Type B pancreatic cell (in vitro differentiated cells): ENCODE measurements at regions not wholly inside any gene's neighbourhood (a gene's known extent, or its start where the extent isn't known, plus 50 kb on each side); places are given as distances from the start of the nearest gene placed in this dataset.

Experiments
- DNase-seq: peaks from one replicate; pipeline ENCODE4 v3.0.0; 2021; ENCODE audit warnings: mixed read lengths; ENCODE audit not compliant: unreplicated experiment; ENCODE audit errors: extremely low spot score
- H3K27ac Mint-ChIP-seq: 2 replicates; pipeline ENCODE4 v1.8.0; 2021; ENCODE audit warnings: mild to moderate bottlenecking, mixed read lengths
- H3K27me3 Mint-ChIP-seq: 2 replicates; pipeline ENCODE4 v1.8.0; 2021; ENCODE audit warnings: mixed read lengths
- H3K36me3 Mint-ChIP-seq: 2 replicates; pipeline ENCODE4 v1.8.0; 2021; ENCODE audit warnings: mixed read lengths
- H3K4me1 Mint-ChIP-seq: one replicate; pipeline ENCODE4 v1.8.0; 2021; ENCODE audit warnings: mixed read lengths; ENCODE audit not compliant: unreplicated experiment
- H3K4me3 Mint-ChIP-seq: 2 replicates; pipeline ENCODE4 v1.8.0; 2021; ENCODE audit warnings: mild to moderate bottlenecking, mixed read lengths
- H3K9me3 Mint-ChIP-seq: 2 replicates; pipeline ENCODE4 v1.8.0; 2021; ENCODE audit warnings: mixed read lengths
- CTCF ChIP-seq: fragments of 200-600 bp; sonication (generic); conservative IDR thresholded peaks from 2 replicates; pipeline ENCODE4 v1.5.0; 2021; ENCODE audit warnings: antibody characterized with exemption, mild to moderate bottlenecking

- Mint-ChIP-seq H3K9me3 (peaks cover 10% of the 10 kb centered on the region), H3K27ac (no peak overlapping the region), H3K4me3 (no peak overlapping the region), H3K27me3 (no peaks in the 10 kb centered on the region), H3K36me3 (no peaks in the 10 kb centered on the region), H3K4me1 (peaks cover 24% of the 10 kb centered on the region)
- no peak for DNase-seq
- TF ChIP-seq CTCF, result no peak
Observed at GRCh38 chr12:63396135-63396534, 245.1 kb upstream of the AVPR1A start.

GRCh38 chr12:63394983-63395382 lies 244.0 kb upstream of the AVPR1A start:
- H3K36me3 Mint-ChIP-seq, result no peaks in the 10 kb centered on the region
- peaks cover 18% of the 10 kb centered on the region for H3K4me1 Mint-ChIP-seq
- no peak for TF ChIP-seq CTCF
- no peak overlapping the region for H3K4me3 Mint-ChIP-seq
- no peaks in the 10 kb centered on the region for H3K27me3 Mint-ChIP-seq
- H3K9me3 Mint-ChIP-seq, result peaks cover 5% of the 10 kb centered on the region
- no peak overlapping the region for H3K27ac Mint-ChIP-seq
- no peak for DNase-seq

- Mint-ChIP-seq H3K9me3 (peaks cover 5% of the 10 kb centered on the region), H3K4me3 (no peak overlapping the region), H3K36me3 (no peaks in the 10 kb centered on the region), H3K4me1 (peaks cover 18% of the 10 kb centered on the region), H3K27me3 (no peaks in the 10 kb centered on the region), H3K27ac (no peak overlapping the region)
- TF ChIP-seq CTCF, result no peak
- no peak for DNase-seq
Observed at GRCh38 chr12:63394349-63394748, 243.3 kb upstream of the AVPR1A start.

- Mint-ChIP-seq H3K4me3 (no peak overlapping the region), H3K9me3 (no peaks in the 10 kb centered on the region), H3K36me3 (no peaks in the 10 kb centered on the region), H3K4me1 (peaks cover 23% of the 10 kb centered on the region), H3K27ac (no peak overlapping the region), H3K27me3 (no peaks in the 10 kb centered on the region)
- no peak for DNase-seq
- TF ChIP-seq CTCF, result no peak
Observed at GRCh38 chr12:63389211-63389610, 238.2 kb upstream of the AVPR1A start.

GRCh38 chr12:63387771-63388170 lies 236.8 kb upstream of the AVPR1A start:
- TF ChIP-seq CTCF, result no peak
- H3K36me3 Mint-ChIP-seq, result no peaks in the 10 kb centered on the region
- no peak overlapping the region for H3K27ac Mint-ChIP-seq
- H3K4me1 Mint-ChIP-seq, result peaks cover 18% of the 10 kb centered on the region
- H3K4me3 Mint-ChIP-seq, result no peak overlapping the region
- no peaks in the 10 kb centered on the region for H3K9me3 Mint-ChIP-seq
- H3K27me3 Mint-ChIP-seq, result no peaks in the 10 kb centered on the region
- no peak for DNase-seq

- Mint-ChIP-seq H3K36me3 (no peaks in the 10 kb centered on the region), H3K9me3 (no peaks in the 10 kb centered on the region), H3K4me1 (peaks cover 5% of the 10 kb centered on the region), H3K4me3 (no peak overlapping the region), H3K27ac (no peak overlapping the region), H3K27me3 (peaks cover 2% of the 10 kb centered on the region)
- no peak for TF ChIP-seq CTCF
- DNase-seq, result no peak
Observed at GRCh38 chr12:63382930-63383329, 231.9 kb upstream of the AVPR1A start.
